NT2/D1 (cell line): ENCODE measurements at regions not wholly inside any gene's neighbourhood (a gene's known extent, or its start where the extent isn't known, plus 50 kb on each side); places are given as distances from the start of the nearest gene placed in this dataset.

Source experiments
- SUZ12 ChIP-seq: IDR thresholded peaks from 2 replicates; pipeline ENCODE4 v1.6.1; 2011; ENCODE audit not compliant: insufficient read length, insufficient read depth; ENCODE audit errors: extremely low read depth
- ZNF274 ChIP-seq: IDR thresholded peaks from 2 replicates; pipeline ENCODE4 v1.6.1; 2011; ENCODE audit warnings: mild to moderate bottlenecking, low read depth, low read length

DNA sequence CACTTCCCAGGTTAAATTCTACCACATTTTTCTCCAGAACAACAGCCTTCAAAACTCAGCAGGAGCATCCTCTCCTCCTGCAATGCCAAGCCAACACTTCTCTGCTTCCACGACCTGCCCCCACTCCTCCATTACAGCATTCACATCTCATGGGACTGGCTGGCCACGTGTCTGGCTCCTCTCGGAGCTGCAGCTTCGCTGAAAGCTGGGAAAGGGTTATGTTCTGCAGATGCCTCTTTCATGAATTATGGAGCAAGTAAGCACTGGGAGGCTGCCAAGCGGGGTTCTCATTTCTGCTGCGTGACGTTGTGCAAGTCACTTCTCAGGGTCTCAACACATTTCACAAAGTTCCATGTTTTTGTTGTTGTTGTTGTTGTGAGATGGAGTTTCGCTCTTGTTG lies 142.2 kb upstream of the RFLNA start:
- TF ChIP-seq SUZ12, result no peak
- no peak for TF ChIP-seq ZNF274
